ENCODE measurements at regions not wholly inside any gene's neighbourhood (a gene's known extent, or its start where the extent isn't known, plus 50 kb on each side); places are given as distances from the start of the nearest gene placed in this dataset.

GRCh38 chr3:153626158-153626557, 464.1 kb downstream of the RAP2B start:
- DNase-seq (ENCODE audit: extremely low spot score), result no peak
- TF ChIP-seq CTCF (IDR thresholded peaks at IDR 0.05; ENCODE audit: control extremely low read depth, extremely low read depth, low read depth, missing control alignments), result no peak
- ChIA-PET CTCF (interaction anchor here (1.6 to 2.1 kb wide), 2 partner anchors 12 to 16 kb away, joined by 7 read pairs; no protein-coding TSS in a partner anchor), POLR2A (no interaction called here)

DNA sequence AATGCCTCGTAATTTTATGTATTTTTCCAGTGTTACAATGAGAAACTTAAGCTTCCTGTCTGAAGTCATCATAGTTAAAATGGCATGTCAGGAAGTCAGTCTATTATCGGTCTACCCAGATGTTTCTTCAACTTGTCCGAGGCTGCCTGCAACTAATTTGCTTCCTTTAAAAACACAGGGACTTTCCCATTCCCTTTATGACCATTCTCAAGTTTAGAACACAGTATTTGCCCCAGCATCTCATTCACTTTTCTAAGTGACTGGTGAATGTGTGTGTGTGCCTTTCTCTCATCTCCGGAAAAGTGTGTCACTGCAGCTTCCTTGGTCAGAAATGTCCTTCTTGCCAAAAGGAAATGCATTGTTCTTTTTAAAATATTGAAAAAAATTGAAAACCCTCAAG, 466.6 kb downstream of the RAP2B start:
- CTCF ChIA-PET, result interaction anchor here (0.8 kb wide), 1 partner anchor 11 kb away, joined by 3 read pairs; no protein-coding TSS in a partner anchor
- POLR2A ChIA-PET, result no interaction called here
- no peak for DNase-seq (ENCODE audit: extremely low spot score)

GRCh38 chr3:153629148-153629547, 467.1 kb downstream of the RAP2B start:
- CTCF ChIA-PET, result interaction anchor here (1.5 to 2.6 kb wide), 2 partner anchors 10 to 15 kb away, joined by 5 to 6 read pairs; no protein-coding TSS in a partner anchor

More for the DNA sequence above, 466.6 kb downstream of the RAP2B start:
- no peak for TF ChIP-seq CTCF (IDR thresholded peaks at IDR 0.05; ENCODE audit: control extremely low read depth, extremely low read depth, low read depth, missing control alignments)

GRCh38 chr3:153631102-153631501, 469.1 kb downstream of the RAP2B start:
- ChIA-PET CTCF (interaction anchor here (1.2 to 2.6 kb wide), 4 partner anchors 9 to 17 kb away, joined by 3 to 6 read pairs (median 4); no protein-coding TSS in a partner anchor), POLR2A (no interaction called here)
- TF ChIP-seq CTCF (IDR thresholded peaks at IDR 0.05; ENCODE audit: control extremely low read depth, extremely low read depth, low read depth, missing control alignments), result no peak
- DNase-seq (ENCODE audit: extremely low spot score), result no peak

More at GRCh38 chr3:153629148-153629547, 467.1 kb downstream of the RAP2B start:
- DNase-seq (ENCODE audit: extremely low spot score), result no peak
- no peak for TF ChIP-seq CTCF (IDR thresholded peaks at IDR 0.05; ENCODE audit: control extremely low read depth, extremely low read depth, low read depth, missing control alignments)
- POLR2A ChIA-PET, result no interaction called here

- no peak for DNase-seq (ENCODE audit: extremely low spot score)
- no peak for TF ChIP-seq CTCF (IDR thresholded peaks at IDR 0.05; ENCODE audit: control extremely low read depth, extremely low read depth, low read depth, missing control alignments)
- ChIA-PET CTCF (interaction anchor here (1.2 to 2.2 kb wide), 3 partner anchors 9 to 15 kb away, joined by 3 to 5 read pairs (median 3); no protein-coding TSS in a partner anchor), POLR2A (no interaction called here)
These were observed 469.6 kb downstream of the RAP2B start for GRCh38 chr3:153631664-153632063.

DNA sequence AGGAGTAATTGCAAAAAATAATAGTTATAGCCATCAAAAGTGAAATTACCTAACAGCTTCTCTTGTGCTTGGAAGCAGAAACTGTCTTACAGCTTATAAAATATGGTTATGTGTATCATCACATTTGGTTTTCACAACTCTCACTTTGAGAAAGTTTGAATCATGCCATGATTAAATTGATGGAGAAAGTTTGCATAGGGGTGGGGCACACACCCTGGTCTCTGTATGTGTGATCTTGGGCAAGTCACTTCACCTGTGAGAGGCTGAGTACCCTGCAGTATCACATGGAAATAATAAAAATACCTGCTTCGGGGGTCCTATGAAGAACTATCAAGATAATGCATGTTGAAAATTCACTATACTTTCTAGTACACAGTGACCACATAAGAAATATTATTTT, 471.4 kb downstream of the RAP2B start:
- ChIA-PET CTCF (no interaction called here), POLR2A (no interaction called here)
- no peak for DNase-seq (ENCODE audit: extremely low spot score)
- TF ChIP-seq CTCF (IDR thresholded peaks at IDR 0.05; ENCODE audit: control extremely low read depth, extremely low read depth, low read depth, missing control alignments), result no peak
